NCI-H1105 (cell line): ENCODE measurements at regions not wholly inside any gene's neighbourhood (a gene's known extent, or its start where the extent isn't known, plus 50 kb on each side); places are given as distances from the start of the nearest gene placed in this dataset.

Source experiments
- DNase-seq: peaks from one replicate; lab custom pipeline; 2025; lab: John Stamatoyannopoulos, UW

- DNase-seq: no peak
These were observed 66.6 kb upstream of the CCN6 start for GRCh38 chr6:111987295-111987694.

- DNase-seq: no peak
These were observed 65.0 kb upstream of the CCN6 start for GRCh38 chr6:111988926-111989325.

GRCh38 chr6:111989743-111990142 lies 64.2 kb upstream of the CCN6 start:
- no peak for DNase-seq

- DNase-seq: no peak
These were observed 63.7 kb upstream of the CCN6 start for GRCh38 chr6:111990214-111990613.

GRCh38 chr6:111992851-111993250 lies 61.1 kb upstream of the CCN6 start:
- DNase-seq: no peak

- peak; percentile 91 for DNase-seq
These were observed 60.6 kb upstream of the CCN6 start for GRCh38 chr6:111993342-111993741.

GRCh38 chr6:111994791-111995190 lies 59.1 kb upstream of the CCN6 start:
- DNase-seq: no peak

GRCh38 chr6:111995404-111995803 lies 58.5 kb upstream of the CCN6 start:
- no peak for DNase-seq

GRCh38 chr6:111996144-111996865 lies 57.6 kb upstream of the CCN6 start:
- no peak for DNase-seq

- DNase-seq: peak; percentile 87
These were observed 56.6 kb upstream of the CCN6 start for GRCh38 chr6:111997078-111997852.

GRCh38 chr6:111997853-111998208 lies 56.1 kb upstream of the CCN6 start:
- no peak for DNase-seq

GRCh38 chr6:112002307-112002706 lies 51.6 kb upstream of the CCN6 start:
- DNase-seq: no peak
